Colonic mucosa (tissue), 4 donors: ENCODE measurements at regions not wholly inside any gene's neighbourhood (a gene's known extent, or its start where the extent isn't known, plus 50 kb on each side); places are given as distances from the start of the nearest gene placed in this dataset.

Source experiments
- DNase-seq: peaks from one replicate; pipeline ENCODE4 v3.0.0-alpha.2; 2020
- H3K27ac ChIP-seq: fragments of 200-600 bp; one replicate; pipeline ENCODE4 v1.8.0; 2021
- H3K27me3 ChIP-seq: fragments of 200-600 bp; one replicate; pipeline ENCODE4 v1.8.0; 2021
- H3K36me3 ChIP-seq: fragments of 200-600 bp; one replicate; pipeline ENCODE4 v1.8.0; 2021
- H3K4me1 ChIP-seq: fragments of 200-600 bp; one replicate; pipeline ENCODE4 v1.8.0; 2021; ENCODE audit warnings: mild to moderate bottlenecking
- H3K4me3 ChIP-seq: fragments of 200-600 bp; one replicate; pipeline ENCODE4 v1.8.0; 2021
- H3K9ac ChIP-seq, 2 donors: one replicate each; pipeline ENCODE4 v1.7.0; 2013; ENCODE audit warnings: control low read depth in 2 of 2, low read depth in 2 of 2, low read length in 2 of 2
- H3K9me3 ChIP-seq: fragments of 200-600 bp; one replicate; pipeline ENCODE4 v1.8.0; 2021
- intact Hi-C: fragments of 100-400 bp; cut with DNase I; formaldehyde crosslinking; loops from one replicate; pipeline ENCODE4 v1.14.1; 2022
- TF ChIP-seq, protein P1 (sequence below): fragments of 200-600 bp; IDR thresholded peaks from one replicate; pipeline ENCODE4 v1.8.0; 2022; ENCODE audit warnings: antibody characterized with exemption, mild to moderate bottlenecking
- donor health status: healthy.
- donor health status: DM: no; HTN: no; CAD: no.
- donor health status: DM: no; HTN: no; CAD: no.

DNA sequence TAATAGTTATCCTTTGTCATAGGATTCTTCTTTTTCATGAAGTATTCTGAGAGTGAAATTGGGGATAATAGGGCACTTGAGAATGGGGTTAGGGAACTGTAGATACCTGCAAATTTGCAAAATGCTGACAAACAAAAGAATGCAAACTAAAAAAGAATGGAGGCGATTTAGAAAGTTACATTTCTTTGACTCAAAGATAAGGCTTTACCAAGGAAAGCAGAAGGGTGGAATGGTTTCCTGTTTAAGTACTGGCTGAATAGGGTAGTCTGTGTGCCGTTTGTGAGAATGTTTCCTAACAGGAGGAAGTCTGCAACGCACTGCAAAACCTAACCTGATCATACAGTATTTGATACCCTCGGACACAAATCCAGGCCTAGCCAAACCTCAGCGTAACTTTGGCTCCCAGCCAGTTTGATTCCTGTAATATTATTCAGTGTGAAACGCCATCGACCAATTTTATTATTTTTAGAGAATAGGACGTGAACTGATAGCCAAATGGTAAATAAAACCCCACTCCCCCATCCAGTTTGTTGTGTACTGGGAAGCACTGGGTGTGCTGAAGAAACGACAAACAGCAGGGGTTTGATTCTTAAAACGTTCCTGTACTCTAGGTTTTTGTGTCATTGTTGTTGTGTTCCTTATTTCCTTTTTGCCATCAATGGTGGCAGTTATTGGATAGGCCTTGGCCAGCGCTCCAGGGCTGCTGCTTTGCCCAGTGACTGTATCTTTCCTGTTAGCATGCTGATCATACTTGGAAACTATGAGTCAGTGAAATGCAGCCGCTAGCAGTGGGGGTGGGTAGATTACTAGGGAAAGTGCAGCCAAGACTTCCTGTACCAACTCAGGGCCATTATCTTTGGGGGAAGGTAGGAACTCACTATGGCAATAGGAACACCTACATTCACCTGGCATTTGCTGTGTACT, 148.0 kb upstream of the TBL1XR1 start:
- Histone ChIP-seq H3K4me1 (peaks cover 15% of the 10 kb centered on the region), H3K4me3 (no peak overlapping the region)
- intact Hi-C loops: no loop called here

GRCh38 chr3:177345973-177346503, 148.8 kb upstream of the TBL1XR1 start:
- intact Hi-C loops: no loop called here
- peaks cover 11% of the 10 kb centered on the region for H3K4me1 ChIP-seq

More for the DNA sequence above, 148.0 kb upstream of the TBL1XR1 start:
- TF ChIP-seq, protein P1, sequence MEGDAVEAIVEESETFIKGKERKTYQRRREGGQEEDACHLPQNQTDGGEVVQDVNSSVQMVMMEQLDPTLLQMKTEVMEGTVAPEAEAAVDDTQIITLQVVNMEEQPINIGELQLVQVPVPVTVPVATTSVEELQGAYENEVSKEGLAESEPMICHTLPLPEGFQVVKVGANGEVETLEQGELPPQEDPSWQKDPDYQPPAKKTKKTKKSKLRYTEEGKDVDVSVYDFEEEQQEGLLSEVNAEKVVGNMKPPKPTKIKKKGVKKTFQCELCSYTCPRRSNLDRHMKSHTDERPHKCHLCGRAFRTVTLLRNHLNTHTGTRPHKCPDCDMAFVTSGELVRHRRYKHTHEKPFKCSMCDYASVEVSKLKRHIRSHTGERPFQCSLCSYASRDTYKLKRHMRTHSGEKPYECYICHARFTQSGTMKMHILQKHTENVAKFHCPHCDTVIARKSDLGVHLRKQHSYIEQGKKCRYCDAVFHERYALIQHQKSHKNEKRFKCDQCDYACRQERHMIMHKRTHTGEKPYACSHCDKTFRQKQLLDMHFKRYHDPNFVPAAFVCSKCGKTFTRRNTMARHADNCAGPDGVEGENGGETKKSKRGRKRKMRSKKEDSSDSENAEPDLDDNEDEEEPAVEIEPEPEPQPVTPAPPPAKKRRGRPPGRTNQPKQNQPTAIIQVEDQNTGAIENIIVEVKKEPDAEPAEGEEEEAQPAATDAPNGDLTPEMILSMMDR: no peak
- peak overlapping the region; percentile 81 for H3K27ac ChIP-seq
- DNase-seq: peak; percentile 91
- no peaks in the 10 kb centered on the region for H3K36me3 ChIP-seq
- no peaks in the 10 kb centered on the region for H3K27me3 ChIP-seq
- peak overlapping the region; percentile 14 to 75 for H3K9ac ChIP-seq
- no peaks in the 10 kb centered on the region for H3K9me3 ChIP-seq

GRCh38 chr3:177346878-177347277, 149.6 kb upstream of the TBL1XR1 start:
- intact Hi-C loops: no loop called here
- Histone ChIP-seq H3K27me3 (no peaks in the 10 kb centered on the region), H3K27ac (no peak overlapping the region), H3K4me3 (no peak overlapping the region), H3K9ac (no peak overlapping the region), H3K4me1 (peaks cover 11% of the 10 kb centered on the region), H3K9me3 (no peaks in the 10 kb centered on the region), H3K36me3 (no peaks in the 10 kb centered on the region)
- no peak for DNase-seq
- TF ChIP-seq, protein P1: no peak

More at GRCh38 chr3:177345973-177346503, 148.8 kb upstream of the TBL1XR1 start:
- H3K27me3 ChIP-seq: no peaks in the 10 kb centered on the region
- H3K4me3 ChIP-seq: no peak overlapping the region
- H3K36me3 ChIP-seq: no peaks in the 10 kb centered on the region
- DNase-seq: no peak
- H3K9ac ChIP-seq: peak overlapping the region in 1 of 2 donors; percentile 41
- TF ChIP-seq, protein P1: no peak
- H3K9me3 ChIP-seq: no peaks in the 10 kb centered on the region
- peak overlapping the region; percentile 81 for H3K27ac ChIP-seq

DNA sequence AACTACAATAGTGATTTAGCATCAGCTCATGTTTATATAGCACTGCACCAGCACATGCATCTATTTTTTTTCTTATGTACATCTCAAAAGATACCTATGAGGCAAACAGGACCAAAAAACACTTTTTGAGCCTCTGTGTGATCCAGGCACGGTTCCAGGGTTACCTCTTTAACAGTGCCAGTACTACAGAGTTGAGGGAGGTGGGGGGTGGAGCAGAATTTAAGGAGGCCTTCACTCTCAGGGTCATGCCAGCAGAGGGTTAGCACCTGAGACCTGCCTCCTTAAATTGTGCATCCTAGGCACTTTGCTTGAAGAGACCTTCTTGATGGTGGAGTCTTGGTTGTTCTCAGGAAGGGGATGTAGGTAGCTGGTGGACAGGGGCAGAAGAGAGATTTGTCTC, 150.3 kb upstream of the TBL1XR1 start:
- Histone ChIP-seq H3K9me3 (no peaks in the 10 kb centered on the region), H3K27me3 (no peaks in the 10 kb centered on the region), H3K9ac (no peak overlapping the region), H3K36me3 (no peaks in the 10 kb centered on the region), H3K4me1 (peaks cover 11% of the 10 kb centered on the region), H3K4me3 (no peak overlapping the region), H3K27ac (no peak overlapping the region)
- TF ChIP-seq, protein P1: no peak
- no peak for DNase-seq
- intact Hi-C loops: no loop called here

GRCh38 chr3:177348974-177349373, 151.7 kb upstream of the TBL1XR1 start:
- TF ChIP-seq, protein P1: no peak
- no peak overlapping the region for H3K9ac ChIP-seq
- H3K27me3 ChIP-seq: no peaks in the 10 kb centered on the region
- no peaks in the 10 kb centered on the region for H3K9me3 ChIP-seq
- H3K4me1 ChIP-seq: peaks cover 11% of the 10 kb centered on the region
- intact Hi-C loops: no loop called here
- no peak overlapping the region for H3K4me3 ChIP-seq
- H3K27ac ChIP-seq: no peak overlapping the region
- no peak for DNase-seq
- no peaks in the 10 kb centered on the region for H3K36me3 ChIP-seq
